Effector memory CD4-positive, alpha-beta T cell (primary cell): ENCODE measurements at regions not wholly inside any gene's neighbourhood (a gene's known extent, or its start where the extent isn't known, plus 50 kb on each side); places are given as distances from the start of the nearest gene placed in this dataset.
"Not testable (repeated sequence)": the region's sequence is repeated elsewhere in the genome, so short reads cannot be mapped to it uniquely, and the experiment has no call there.

Source experiments
- DNase-seq, 3 donors: peaks; one replicate each; pipeline ENCODE4 v3.0.0-alpha.2; 2020
- H3K27ac ChIP-seq: 2 replicates; pipeline ENCODE4 v1.7.0; 2013; ENCODE audit warnings: mild to moderate bottlenecking, low read length, moderate library complexity; ENCODE audit not compliant: insufficient read depth, poor library complexity, severe bottlenecking
- H3K27me3 ChIP-seq: replicated peaks from 2 replicates; pipeline ENCODE4 v1.7.0; 2013; ENCODE audit warnings: mild to moderate bottlenecking, low read length; ENCODE audit not compliant: insufficient read depth, control insufficient read depth, poor library complexity, severe bottlenecking
- H3K36me3 ChIP-seq: 2 replicates; pipeline ENCODE4 v1.7.0; 2013; ENCODE audit warnings: mild to moderate bottlenecking, low read length, moderate library complexity; ENCODE audit not compliant: control insufficient read depth, insufficient read depth
- H3K4me1 ChIP-seq: 2 replicates; pipeline ENCODE4 v1.7.0; 2013; ENCODE audit warnings: low read length, mild to moderate bottlenecking; ENCODE audit not compliant: control insufficient read depth, insufficient read depth, poor library complexity, severe bottlenecking
- H3K4me3 ChIP-seq: 2 replicates; pipeline ENCODE4 v1.7.0; 2013; ENCODE audit warnings: low read length, low read depth, mild to moderate bottlenecking; ENCODE audit not compliant: insufficient read depth, poor library complexity, severe bottlenecking
- H3K9me3 ChIP-seq: 2 replicates; pipeline ENCODE4 v1.7.0; 2013; ENCODE audit warnings: mild to moderate bottlenecking, low read length, moderate library complexity; ENCODE audit not compliant: control insufficient read depth

GRCh38 chr3:66629150-66629981 is 128.5 kb upstream of the LRIG1 start:
- Histone ChIP-seq H3K27ac (no peak overlapping the region), H3K9me3 (no peaks in the 10 kb centered on the region), H3K4me3 (no peak overlapping the region), H3K27me3 (no peaks in the 10 kb centered on the region), H3K4me1 (no peaks in the 10 kb centered on the region), H3K36me3 (no peaks in the 10 kb centered on the region)
- no peak for DNase-seq

DNA sequence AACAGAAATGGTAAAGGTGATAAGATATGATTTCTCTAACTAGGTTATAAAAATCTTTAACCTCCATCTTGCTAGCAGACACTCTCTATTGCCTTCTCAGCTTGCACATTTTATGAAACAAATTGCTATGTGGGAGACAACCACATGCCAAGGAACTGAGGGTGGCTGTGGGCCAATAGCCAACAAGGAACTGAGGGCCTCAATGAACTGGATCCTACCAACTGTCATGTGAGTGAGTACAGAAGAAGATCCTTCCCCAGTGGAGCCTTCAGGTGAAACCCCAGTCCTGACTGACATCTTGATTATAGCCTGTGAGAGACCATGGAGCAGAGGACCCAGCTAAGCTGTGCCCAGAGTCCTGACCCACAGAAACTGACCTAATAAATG is 129.2 kb upstream of the LRIG1 start:
- no peak for DNase-seq
- Histone ChIP-seq H3K4me1 (no peaks in the 10 kb centered on the region), H3K27me3 (no peaks in the 10 kb centered on the region), H3K27ac (no peak overlapping the region), H3K4me3 (no peak overlapping the region), H3K9me3 (no peaks in the 10 kb centered on the region), H3K36me3 (no peaks in the 10 kb centered on the region)

DNA sequence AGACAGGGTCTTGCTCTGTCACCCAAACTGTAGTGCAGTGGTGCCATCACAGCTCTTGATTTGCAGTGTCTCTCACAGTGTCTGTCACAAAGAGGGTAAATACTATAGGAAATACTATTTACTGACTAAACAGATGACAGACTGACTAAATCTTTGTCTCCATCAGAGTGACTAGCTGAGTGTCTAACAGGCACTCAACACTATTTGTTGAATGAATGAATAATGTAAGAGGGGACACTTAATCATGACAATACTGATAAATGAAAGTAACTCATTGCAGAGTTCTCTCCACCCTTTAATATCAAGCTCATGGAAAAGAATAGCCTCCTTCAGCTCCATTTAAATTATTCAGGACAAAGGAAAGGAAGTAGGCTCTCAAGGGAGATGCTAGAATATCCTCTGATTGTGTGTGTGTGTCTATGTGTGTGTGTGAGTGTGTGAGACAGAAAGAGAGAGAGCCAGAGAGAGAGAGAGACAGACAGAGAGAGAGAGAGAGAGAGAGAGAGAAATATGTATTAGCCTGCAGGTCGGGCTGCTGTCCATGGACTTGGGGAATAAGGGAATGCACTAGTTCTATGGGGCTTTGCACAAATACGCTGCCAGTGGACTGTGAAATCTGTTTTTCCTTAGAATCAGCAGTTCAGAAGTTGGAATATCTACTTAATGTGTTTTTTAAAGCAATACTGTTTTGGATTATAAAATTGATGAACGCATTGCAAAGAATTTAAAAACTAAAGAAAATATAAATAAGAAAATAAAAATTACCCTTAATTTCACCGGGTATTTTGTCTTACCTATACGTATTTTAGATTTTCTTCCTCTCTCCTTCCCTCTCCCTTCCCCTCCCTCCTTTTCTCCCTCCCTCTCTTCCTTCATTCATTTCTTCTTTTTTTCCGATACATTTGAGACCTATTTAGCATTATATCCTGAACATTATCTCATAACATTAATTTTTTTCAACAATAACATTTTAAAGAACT is 132.9 kb upstream of the LRIG1 start:
- no peak overlapping the region for H3K27ac ChIP-seq
- no peak for DNase-seq
- no peaks in the 10 kb centered on the region for H3K27me3 ChIP-seq

GRCh38 chr3:66638717-66639116 is 137.9 kb upstream of the LRIG1 start:
- no peaks in the 10 kb centered on the region for H3K4me1 ChIP-seq
- H3K4me3 ChIP-seq, result no peak overlapping the region
- H3K27me3 ChIP-seq, result no peaks in the 10 kb centered on the region
- no peak overlapping the region for H3K27ac ChIP-seq
- no peak for DNase-seq
- no peaks in the 10 kb centered on the region for H3K36me3 ChIP-seq
- H3K9me3 ChIP-seq, result no peaks in the 10 kb centered on the region

More for the DNA sequence above, 132.9 kb upstream of the LRIG1 start:
- H3K36me3 ChIP-seq, result no peaks in the 10 kb centered on the region
- H3K4me3 ChIP-seq, result no peak overlapping the region
- H3K4me1 ChIP-seq, result no peaks in the 10 kb centered on the region
- H3K9me3 ChIP-seq, result no peaks in the 10 kb centered on the region

- Histone ChIP-seq H3K36me3 (no peaks in the 10 kb centered on the region), H3K4me1 (no peaks in the 10 kb centered on the region), H3K27ac (no peak overlapping the region), H3K4me3 (no peak overlapping the region), H3K9me3 (no peaks in the 10 kb centered on the region), H3K27me3 (no peaks in the 10 kb centered on the region)
- DNase-seq, result no peak
These were observed 139.1 kb upstream of the LRIG1 start for GRCh38 chr3:66639809-66640356.

DNA sequence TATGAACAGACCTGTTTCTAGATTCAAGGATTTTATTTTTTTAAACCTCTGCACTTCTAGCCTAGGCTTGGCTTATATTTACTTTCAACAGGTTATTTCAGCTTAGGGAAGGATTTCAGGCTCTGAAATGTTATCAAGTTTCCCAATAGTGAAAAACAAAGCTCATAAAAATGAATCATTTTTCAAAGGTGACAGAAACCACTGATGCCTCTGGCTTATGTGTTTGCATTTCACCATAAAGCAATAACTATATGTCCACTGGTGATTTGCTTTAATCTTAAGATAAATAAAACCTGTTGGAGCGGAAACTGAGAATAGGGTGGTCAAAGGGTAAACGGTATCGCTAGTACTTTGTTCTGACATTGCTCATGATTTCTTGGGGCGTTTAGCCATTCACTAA is 141.2 kb upstream of the LRIG1 start:
- Histone ChIP-seq H3K27me3 (no peaks in the 10 kb centered on the region), H3K27ac (no peak overlapping the region), H3K4me1 (no peaks in the 10 kb centered on the region), H3K9me3 (no peaks in the 10 kb centered on the region), H3K36me3 (no peaks in the 10 kb centered on the region), H3K4me3 (no peak overlapping the region)
- no peak for DNase-seq

DNA sequence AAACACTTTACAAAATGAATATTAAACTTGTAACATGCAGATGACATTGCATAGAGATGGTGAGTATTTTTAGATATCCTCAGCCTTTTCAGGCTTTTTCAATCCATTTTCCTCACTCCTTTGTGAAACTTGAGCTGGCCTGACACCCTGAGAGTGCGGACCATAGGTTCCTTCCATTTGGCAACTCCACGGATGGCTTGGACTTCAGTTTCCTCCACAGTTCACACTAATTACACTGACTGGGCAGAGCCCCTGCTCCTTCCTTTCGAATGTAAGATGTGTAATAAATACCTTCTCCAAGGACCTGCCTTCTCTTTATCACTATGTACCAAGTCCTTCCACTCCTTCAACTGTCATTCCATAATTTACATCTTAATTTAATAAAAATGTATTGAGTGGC is 141.7 kb upstream of the LRIG1 start:
- no peak overlapping the region for H3K27ac ChIP-seq
- DNase-seq, result no peak
- no peak overlapping the region for H3K4me3 ChIP-seq
- no peaks in the 10 kb centered on the region for H3K27me3 ChIP-seq
- no peaks in the 10 kb centered on the region for H3K4me1 ChIP-seq
- H3K36me3 ChIP-seq, result no peaks in the 10 kb centered on the region
- no peaks in the 10 kb centered on the region for H3K9me3 ChIP-seq

- Histone ChIP-seq H3K9me3 (no peaks in the 10 kb centered on the region), H3K36me3 (no peaks in the 10 kb centered on the region), H3K27me3 (no peaks in the 10 kb centered on the region), H3K27ac (no peak overlapping the region), H3K4me3 (no peak overlapping the region), H3K4me1 (no peaks in the 10 kb centered on the region)
- no peak for DNase-seq
These were observed 143.7 kb upstream of the LRIG1 start for GRCh38 chr3:66644549-66644948.

DNA sequence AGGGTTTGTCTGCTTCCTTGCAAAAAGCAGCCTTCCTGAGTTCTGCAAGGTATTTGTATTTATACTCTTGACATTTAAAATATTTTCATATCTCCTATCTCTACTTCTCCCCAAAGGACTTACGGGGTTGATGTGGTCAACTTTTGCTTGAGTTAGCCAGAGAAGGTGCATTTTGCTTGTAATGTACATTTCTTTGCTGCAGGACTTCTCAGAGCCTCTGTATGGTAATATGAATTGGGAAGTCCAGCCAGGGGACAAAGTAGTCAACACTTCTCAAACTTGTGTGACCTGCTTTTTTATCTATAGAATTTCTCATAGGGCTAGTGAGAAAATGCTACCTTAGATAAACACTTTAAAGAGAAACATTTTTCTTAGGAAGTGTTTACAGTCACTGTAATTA is 148.2 kb upstream of the LRIG1 start:
- H3K4me3 ChIP-seq, result no peak overlapping the region
- H3K27ac ChIP-seq, result no peak overlapping the region
- H3K4me1 ChIP-seq, result no peaks in the 10 kb centered on the region
- H3K27me3 ChIP-seq, result no peaks in the 10 kb centered on the region
- no peaks in the 10 kb centered on the region for H3K36me3 ChIP-seq
- no peaks in the 10 kb centered on the region for H3K9me3 ChIP-seq
- no peak for DNase-seq

DNA sequence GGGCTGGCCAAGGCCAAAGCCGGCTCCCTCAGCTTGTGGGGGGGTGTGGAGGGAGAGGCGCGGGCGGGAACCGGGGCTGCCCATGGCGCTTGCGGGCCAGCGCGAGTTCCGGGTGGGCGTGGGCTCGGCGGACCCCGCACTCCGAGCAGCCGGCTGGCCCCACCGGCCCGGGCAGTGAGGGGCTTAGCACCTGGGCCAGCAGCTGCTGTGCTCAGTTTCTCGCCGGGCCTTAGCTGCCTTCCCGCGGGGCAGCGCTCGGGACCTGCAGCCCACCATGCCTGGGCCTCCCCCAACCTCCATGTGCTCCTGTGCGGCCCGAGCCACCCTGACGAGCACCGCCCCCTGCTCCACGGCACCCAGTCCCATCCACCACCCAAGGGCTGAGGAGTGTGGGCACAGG is 150.7 kb upstream of the LRIG1 start:
- H3K4me3 ChIP-seq, H3K27ac ChIP-seq, H3K36me3 ChIP-seq, DNase-seq, H3K4me1 ChIP-seq, H3K27me3 ChIP-seq, H3K9me3 ChIP-seq: not testable (repeated sequence)
